NB4 (cell line): ENCODE measurements at regions not wholly inside any gene's neighbourhood (a gene's known extent, or its start where the extent isn't known, plus 50 kb on each side); places are given as distances from the start of the nearest gene placed in this dataset.

Experiments
- TF ChIP-seq, protein P1 (sequence below): IDR thresholded peaks from 2 replicates; pipeline ENCODE4 v1.6.1; 2011; ENCODE audit warnings: low read depth, low read length
- TF ChIP-seq, protein P2 (sequence below): IDR thresholded peaks from one replicate; pipeline ENCODE4 v1.5.1; 2012; ENCODE audit warnings: low read depth, low read length

DNA sequence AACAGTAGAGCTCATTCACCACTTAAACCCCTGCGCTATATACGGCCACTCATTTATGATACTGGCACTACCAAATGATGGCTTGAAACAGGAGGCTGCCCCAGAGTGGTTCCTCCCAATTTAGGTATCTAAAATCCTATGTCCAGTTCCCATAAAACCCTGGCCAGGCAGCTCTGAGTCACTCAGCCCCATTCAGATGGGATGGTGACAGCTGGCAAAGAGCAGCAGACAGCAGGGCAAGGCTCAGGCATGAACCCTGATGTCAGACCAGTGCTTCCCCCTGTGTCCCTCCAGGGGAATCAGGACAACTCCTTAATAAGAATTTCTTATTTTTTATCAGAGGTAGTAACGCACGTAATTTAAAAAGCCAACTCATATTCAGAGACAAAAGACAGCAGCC lies 77.2 kb upstream of the RNU6-1 start:
- TF ChIP-seq, protein P1, sequence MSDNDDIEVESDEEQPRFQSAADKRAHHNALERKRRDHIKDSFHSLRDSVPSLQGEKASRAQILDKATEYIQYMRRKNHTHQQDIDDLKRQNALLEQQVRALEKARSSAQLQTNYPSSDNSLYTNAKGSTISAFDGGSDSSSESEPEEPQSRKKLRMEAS: no peak
- TF ChIP-seq, protein P2, sequence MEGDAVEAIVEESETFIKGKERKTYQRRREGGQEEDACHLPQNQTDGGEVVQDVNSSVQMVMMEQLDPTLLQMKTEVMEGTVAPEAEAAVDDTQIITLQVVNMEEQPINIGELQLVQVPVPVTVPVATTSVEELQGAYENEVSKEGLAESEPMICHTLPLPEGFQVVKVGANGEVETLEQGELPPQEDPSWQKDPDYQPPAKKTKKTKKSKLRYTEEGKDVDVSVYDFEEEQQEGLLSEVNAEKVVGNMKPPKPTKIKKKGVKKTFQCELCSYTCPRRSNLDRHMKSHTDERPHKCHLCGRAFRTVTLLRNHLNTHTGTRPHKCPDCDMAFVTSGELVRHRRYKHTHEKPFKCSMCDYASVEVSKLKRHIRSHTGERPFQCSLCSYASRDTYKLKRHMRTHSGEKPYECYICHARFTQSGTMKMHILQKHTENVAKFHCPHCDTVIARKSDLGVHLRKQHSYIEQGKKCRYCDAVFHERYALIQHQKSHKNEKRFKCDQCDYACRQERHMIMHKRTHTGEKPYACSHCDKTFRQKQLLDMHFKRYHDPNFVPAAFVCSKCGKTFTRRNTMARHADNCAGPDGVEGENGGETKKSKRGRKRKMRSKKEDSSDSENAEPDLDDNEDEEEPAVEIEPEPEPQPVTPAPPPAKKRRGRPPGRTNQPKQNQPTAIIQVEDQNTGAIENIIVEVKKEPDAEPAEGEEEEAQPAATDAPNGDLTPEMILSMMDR: no peak
